8988T (cell line): ENCODE measurements at regions not wholly inside any gene's neighbourhood (a gene's known extent, or its start where the extent isn't known, plus 50 kb on each side); places are given as distances from the start of the nearest gene placed in this dataset.

Experiments
- DNase-seq: peaks from one replicate; pipeline ENCODE4 v3.0.0; 2011

DNA sequence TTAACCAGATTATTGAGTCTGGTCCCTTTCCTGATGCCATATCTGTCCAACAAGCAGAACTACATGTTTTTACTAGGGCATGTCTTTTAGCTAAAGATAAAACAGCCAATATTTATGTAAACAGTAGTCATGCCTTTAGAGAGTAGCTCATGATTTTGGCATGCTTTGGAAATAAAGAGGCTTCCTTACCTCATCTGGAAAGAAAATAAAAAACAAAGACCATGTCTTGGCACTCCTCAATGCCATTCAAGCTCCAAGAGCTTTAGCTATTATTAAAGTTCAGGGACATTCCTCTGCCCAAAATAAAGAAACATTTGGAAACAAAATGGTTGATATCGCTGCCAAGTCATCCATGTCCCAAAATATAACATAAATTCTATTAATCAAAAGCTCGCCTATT, 202.4 kb downstream of the URB2 start:
- no peak for DNase-seq

DNA sequence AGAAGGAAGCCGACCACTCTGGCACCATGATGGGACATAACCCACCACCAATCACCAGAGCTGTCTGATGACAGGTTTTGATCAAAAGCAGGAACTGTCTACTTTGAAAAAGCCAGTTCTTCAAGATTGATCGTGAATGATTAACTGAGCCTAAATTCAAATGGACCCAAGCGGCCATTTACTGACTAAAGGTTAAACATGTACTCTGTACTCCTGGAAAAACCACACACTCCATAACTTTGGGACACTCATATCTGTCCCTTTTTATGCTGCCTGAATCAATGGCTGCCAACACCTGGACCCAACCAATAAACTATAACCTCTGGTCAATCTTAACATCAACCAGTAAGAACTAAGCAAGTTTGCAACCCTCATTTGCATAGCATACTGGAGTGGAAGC, 206.6 kb downstream of the URB2 start:
- no peak for DNase-seq

DNA sequence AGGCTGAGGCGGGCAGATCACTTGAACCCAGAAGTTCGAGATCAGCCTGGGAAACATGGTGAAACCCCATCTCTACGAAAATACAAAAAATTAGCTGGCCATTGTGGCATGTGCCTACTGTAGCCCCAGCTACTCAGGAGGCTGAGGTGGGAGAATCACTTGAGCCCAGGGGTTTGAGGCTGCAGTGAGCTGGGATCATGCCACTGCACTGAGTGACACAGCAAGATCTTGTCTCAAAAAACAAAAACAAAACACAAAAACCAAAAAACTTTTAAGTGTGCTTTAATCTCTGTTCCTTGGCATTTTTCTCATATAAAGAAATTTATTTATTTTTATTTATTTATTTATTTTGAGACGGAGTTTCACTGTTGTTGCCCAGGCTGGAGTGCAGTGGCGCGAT, 208.2 kb downstream of the URB2 start:
- no peak for DNase-seq

DNA sequence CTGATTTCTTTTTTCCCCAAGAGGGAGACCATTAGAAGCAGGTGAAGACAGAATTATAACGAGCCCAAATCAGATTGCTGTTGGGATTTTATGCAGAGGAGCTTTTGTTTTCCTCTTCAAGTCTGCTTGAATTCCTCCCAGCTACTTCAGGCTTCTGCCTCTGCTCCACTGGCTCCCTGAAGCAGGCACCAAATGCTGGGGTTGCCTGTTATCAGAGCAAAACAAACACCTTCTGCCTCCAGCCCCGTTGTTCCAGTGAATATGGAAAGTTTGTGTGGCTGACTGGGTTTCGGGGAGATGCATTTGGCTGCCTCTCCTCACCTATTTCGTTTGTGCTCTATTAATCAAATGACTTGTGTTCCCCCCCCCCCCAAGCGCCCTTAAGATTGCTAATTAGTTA, 209.2 kb downstream of the URB2 start:
- DNase-seq, result no peak

DNA sequence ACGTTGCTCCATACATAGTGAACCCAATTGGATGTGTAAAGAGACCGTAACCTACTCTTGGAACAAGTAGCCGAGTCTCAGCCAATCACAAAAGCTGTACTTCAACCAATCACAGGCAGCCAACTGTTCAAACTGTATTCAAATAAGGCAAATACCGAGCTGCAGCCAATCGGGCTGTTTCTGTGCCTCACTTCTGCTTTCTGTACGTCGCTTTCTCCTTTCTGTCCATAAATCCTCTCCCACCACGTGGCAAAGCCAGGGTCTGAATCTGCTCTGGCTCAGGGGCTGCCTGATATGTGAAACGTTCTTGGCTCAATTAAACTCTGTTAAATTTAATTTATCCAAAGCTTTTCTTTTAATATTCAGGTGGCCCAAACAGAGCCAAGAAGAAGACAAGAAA, 210.3 kb downstream of the URB2 start:
- DNase-seq, result no peak

DNA sequence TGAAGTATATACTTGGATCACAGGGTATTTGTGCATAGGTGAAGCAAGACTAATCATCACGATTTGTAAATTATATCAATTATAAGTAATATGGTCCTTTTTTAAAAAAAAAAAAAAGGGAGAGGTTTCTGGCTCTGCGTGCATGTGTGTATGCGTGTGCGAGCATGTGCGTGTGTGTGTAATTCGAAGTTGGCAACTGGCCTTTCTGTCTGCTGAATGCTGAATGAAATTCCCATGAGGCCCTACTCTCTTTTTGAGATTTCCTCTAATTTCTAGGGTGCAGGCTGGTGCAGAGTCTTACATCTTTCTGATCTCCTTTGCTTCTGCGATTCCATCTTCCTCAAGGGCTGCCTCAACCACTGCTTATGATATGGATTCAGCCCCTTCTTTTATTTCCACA, 212.2 kb downstream of the URB2 start:
- DNase-seq, result no peak

DNA sequence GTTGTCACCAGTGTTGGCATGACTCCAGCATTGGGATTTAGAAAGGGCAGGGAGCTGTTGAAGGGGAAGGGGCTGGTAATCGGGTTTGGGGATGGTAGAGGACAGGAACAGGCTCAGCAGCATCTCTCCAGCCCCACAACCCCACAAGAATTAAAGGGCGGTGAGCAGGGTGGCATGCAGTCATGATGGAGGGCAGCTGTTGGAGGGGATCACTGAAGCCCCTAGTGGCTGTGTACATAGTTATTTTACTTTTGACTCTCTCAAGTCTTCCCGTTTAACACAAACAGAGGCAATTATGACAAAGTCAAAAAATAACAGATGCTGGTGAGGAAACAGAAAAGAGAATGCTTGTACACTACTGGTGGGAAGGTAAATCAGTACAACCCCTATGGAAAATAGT, 213.8 kb downstream of the URB2 start:
- no peak for DNase-seq

DNA sequence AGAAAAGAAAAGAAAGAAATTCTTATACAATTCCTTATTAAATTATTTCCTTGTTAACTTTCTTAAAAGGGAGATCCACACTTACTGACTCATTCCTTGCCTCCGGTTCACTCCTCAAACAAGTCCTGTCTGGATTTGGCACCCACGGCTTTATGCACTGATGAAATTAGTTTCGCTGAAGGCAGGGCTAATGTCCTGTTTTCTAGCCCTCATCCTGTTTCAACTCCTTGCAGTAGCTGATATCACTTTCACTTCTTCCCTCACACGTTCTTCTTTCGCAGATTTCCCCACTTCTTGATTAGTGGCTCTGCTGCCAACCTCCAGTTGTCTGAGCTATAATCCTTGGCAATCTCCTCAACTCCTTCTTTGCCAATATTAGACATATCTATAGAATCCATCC, 215.2 kb downstream of the URB2 start:
- DNase-seq, result no peak

DNA sequence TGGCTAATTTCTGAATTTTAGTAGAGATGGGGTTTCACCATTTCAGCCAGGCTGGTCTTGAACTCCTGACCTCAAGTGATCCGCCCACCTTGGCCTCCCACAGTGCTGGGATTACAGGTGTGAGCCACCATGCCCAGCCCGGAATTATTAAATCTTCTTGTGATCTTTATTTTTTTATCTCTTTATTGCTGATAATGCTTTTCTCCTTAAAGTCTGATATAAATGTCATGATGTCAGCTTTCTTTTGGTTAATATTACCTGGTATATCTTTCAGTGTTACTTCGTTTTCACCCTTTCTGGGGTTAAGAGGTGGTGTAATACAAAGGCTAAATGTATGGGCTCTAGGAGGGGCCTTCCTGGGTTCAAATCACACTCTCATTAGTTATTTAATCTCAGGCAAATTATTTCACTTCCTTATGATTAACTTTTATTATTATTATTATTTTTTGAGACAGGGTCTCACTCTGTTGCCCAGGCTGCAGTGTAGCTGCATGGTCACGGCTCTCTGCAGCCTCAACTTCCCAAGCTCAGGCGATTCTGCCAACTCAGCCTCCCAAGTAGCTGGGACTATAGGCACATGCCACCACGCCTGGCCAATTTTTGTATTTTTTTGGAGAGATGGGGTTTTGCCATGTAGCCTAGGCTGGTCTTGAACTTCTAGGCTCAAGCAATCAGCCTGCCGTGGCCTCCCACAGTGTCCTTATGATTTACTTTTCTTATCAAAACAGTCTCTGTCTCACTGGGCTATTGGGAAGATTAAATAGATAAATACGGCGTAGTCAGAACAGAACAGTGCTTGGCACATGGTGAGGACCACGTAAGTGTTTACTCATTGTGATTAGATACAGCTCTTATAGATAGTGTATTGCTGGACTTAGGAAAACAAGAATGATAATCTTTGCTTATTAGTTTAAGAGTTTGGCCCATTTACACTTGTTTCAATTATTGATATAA, 216.5 kb downstream of the URB2 start:
- DNase-seq, result no peak

DNA sequence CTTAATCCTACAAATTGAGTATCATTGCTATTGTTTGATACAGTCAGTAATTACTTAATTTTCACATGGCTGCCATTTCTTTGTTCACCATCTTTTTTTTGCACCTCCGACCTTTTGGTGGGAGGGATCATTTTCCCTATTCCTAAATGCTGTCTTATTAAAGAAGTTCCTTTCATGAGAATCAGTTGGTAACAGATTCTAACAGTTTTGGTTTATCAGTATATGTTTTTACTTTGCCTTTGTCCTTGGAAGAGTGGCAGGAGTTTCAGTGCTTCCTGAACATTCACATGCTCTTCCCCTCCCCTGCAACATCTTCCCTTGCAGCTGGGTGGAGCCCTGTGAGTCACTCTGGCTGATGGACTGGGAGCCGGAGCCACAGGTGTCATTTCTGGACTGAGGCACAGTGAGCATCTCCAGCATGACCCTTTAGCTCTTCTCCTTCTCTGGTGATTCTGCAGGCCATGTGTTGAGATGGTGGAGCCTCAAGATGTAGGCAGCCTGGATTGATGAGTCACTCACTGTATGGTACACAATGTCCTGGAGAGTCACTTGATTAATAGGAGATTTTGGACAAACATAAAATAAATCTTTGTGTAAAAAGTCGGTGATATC, 217.7 kb downstream of the URB2 start:
- no peak for DNase-seq

DNA sequence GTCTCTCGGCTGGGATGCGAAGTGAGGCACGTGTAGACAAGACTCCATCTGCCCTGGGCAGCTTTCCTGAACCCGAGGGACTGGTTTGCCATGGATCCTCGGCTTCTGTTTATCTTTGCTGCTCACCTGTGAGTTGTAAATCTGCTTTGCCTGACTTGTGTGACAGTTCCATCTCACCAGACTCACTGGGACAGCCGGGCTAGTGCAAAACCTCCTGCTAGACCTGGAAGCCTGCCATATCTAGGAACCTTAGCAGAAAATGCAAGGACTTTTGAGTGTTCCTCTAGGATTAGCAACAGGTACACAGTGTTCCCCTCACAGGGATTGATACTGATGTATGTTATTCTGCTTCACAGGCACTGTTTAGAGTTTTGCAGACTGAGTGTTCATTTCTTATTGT, 218.6 kb downstream of the URB2 start:
- no peak for DNase-seq

DNA sequence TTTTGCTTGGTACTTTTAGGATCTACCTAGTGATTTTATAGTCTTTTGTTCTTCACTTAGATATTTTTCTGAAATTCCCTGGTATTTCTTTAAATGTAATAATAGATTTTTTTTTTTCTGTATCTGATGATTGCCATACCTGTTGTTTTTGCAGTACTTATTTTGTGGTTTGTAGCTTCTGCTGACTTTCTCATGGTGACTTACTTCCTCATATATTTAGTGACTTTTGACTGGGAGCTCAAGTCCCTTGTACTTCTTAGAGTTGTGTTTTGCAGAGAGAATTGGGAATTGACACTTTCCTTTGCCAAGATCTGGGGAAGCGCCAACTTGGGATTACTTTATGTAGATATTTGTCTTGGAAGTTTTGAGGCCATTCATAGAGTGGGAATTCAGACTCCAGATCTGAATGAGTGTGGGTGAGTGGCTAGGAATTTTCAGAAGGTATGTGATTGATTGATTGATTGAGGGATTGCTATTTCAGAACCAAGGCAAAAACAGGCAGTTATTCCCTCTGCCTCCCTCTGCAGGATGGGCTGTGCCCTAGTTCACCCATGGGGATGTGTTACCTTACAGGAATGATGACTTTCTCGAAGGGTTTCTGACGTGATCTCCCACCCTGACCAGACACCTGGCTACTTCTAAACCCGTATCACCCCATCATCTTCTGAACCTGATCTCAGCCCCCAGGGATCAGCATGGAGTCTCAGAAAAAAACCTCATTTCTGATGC, 219.5 kb downstream of the URB2 start:
- DNase-seq, result no peak

DNA sequence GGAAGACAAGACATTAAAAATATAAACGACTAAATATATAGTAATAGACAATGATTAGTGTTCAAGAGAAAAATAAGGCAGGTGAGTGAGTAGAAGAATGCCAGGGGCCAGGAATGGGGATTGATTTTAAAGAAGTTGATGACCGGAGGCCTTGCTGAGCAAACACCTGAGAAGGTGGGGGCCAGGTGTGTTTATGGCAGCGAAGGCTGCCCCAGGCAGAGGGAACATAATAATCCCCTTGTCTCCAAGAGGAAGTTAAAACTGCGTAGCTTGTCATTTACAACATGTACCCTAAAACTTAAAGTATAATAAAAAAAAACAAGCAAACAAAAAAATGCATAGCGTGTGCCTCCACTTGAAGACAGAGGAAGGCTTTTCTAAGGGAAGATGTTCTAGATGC, 220.3 kb downstream of the URB2 start:
- no peak for DNase-seq

DNA sequence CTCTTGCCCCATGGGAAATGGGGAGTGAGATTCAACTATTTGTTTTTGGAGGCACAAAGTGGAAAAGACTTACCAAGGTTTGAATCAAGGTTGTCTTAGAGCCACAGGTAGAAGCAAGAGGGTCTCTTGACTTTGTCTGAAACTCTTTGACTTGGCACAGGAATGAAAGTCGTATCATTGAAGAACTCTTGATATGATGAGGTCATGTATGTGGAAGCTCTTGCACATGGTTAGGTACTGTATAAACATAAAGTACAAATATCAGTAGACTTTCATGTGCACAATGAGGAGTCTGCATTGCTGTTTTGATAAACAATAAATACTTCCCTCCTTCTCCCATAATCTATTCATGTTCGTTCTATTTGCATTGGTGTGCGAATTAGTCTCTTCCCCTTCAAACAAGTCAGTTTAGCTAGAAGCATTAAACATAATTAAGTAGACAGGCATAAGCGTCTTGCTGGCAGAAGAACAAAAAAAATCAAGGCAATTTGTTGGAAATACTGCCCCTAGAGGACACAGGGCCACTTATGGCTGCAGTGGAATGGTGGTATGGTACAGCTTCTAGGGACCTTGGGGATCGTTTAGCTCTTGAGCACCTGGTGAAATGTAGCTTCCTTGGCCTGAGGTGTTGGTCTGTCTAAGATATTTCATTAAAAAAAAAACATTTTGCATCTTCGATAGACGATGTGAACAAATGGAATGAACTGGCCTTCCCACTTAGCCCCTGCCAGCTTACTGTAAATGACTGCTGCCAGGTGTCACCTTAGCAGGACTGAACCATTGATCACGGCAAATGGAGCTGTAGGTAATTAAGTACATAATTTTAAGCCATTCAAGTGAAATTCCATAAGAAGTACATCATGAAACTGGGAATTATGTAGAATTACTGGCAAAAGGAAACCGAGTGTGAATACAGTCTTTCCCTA, 218.0 kb upstream of the GALNT2 start:
- DNase-seq, result no peak

DNA sequence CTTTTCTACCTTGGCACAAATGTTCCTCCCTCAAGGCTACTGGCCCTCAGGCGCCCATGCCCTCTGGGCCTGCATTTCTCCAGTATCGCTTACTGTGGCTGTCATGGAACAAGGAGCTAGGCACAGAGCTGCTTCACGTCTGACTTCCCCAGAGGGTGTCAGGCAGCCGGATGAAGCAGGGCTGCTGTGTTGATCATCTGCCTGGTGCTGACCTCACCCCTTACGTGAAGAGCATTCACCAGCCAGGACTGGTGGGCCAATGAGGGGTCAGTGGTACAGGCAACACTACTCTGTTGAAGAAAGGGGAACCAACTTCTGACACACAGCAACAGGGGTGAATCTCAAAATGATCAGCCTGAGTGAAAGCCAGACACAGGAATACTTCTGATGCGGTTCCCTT, 215.5 kb upstream of the GALNT2 start:
- DNase-seq, result no peak

DNA sequence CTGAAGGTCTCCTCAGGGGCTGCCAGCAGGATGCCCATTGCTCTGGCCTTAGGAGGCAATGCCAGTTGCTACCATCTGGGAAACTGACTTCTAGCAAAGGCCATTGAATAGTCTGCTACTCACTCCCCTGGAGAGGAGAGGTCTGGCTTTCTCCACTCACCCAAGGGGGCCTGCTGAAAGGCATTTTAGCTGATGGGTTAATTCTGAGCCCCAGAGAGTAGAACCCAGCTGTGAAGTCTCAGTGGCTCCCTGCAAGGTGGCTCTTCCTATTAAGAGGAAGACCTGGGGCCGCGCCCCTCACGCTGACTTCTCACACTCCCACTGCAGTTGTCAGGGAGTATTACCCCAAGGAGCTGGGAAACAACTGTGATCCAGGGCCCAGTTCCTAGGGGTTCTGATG, 213.3 kb upstream of the GALNT2 start:
- no peak for DNase-seq

DNA sequence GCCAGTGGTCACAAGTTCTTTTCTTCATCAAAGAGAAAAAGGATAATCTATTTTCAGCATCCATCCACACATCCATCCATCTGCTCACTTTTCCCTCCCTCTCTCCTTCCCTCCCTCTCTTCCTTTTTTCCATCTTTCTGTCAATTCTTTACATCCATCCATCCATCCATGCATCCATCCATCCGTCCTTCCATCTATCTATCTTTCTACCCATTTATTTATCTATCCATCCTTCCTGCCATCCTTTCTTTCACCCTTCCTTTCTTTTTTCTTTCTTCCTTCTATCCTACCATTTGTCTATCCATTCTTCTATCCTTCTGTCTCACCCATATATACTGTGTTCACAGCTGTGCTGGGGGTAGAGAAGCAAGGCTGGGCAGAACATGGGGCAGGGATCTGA, 212.4 kb upstream of the GALNT2 start:
- DNase-seq, result no peak

DNA sequence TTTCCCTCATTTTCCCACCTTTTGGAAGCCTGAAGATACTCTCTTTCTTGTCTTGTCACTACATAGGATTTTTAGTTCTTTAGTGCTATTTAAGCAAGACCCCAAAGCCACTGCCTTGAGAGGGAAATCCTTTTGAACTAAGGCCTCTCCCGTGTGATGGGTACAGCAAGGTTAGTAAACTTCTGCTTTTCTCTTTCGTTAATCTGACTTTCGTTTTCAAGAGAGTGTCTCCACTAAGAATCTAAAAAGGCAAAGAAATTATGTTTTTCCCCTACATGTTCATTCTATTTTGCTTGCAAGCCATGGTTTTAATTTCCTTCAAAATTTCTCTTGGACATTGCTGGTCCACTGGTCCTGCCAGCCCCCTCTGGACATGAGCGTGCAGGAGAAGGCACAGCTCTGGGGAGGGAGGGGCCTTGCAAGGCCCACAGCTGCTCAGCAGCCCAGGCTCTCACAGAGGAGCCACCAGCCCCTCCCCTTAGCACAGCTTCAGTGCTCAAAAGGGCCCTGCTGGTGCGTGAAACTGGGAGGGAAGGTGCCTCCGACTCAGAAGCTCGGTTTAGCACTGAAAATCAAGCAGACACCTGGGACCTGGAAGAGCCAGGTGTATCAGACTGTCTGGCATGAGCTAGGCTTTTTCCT, 210.9 kb upstream of the GALNT2 start:
- no peak for DNase-seq

DNA sequence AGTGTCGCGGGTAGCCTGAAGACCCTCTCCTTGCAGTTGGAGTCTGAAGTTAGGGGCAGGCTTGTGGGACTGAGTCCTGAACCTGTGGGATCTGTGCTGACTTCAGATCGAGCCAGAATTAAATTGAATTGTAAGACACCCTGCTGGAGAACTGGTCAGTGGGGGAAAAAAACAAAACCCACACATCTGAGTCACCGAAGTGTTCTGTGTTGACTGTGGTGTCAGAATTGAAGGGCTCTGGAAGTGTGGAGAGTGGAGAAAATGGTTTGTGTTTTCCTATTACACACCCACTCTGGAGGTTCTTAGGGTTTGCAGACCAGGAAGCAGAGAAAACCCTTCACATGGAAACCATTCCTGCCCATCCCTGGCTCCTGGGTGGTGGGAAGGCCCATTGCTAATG, 209.5 kb upstream of the GALNT2 start:
- DNase-seq, result no peak

DNA sequence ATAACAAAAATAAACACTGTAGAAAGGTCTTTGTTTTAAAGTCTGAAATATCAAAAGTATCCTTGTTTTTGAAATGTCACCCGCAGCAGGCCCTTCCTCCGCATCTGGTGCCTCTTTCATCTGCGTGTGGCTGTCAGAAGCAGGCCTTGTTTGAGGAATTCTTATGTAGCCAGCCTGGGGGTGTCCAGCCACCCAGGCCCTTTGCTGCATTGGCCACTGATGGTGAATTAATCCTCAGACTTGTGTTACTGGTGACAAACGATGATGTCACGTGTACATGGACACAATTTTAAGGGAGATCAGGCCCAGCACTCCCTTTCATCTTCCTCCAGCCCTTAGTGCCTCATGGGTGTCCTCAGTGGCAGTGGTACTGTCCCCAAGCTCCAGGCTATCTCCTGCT, 208.0 kb upstream of the GALNT2 start:
- DNase-seq, result no peak

DNA sequence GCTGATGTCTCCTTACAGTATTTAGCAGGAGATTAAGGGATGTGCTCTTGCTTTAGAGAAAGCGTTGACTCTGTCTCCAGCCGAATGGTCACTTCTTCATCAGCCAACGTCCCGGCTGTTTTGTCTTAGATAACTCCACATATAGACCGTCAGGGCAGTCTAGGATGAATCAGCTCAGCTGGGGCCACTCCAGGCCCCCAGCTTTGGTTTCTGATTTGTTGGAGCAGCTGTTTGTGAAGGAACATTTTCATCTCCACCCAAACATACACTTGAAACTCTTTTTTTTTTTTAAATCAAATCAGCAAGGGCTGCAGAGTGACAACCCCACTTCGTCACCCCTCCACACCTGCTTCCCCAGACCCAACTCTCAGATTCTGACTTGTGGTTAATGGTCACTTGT, 206.1 kb upstream of the GALNT2 start:
- DNase-seq, result no peak

DNA sequence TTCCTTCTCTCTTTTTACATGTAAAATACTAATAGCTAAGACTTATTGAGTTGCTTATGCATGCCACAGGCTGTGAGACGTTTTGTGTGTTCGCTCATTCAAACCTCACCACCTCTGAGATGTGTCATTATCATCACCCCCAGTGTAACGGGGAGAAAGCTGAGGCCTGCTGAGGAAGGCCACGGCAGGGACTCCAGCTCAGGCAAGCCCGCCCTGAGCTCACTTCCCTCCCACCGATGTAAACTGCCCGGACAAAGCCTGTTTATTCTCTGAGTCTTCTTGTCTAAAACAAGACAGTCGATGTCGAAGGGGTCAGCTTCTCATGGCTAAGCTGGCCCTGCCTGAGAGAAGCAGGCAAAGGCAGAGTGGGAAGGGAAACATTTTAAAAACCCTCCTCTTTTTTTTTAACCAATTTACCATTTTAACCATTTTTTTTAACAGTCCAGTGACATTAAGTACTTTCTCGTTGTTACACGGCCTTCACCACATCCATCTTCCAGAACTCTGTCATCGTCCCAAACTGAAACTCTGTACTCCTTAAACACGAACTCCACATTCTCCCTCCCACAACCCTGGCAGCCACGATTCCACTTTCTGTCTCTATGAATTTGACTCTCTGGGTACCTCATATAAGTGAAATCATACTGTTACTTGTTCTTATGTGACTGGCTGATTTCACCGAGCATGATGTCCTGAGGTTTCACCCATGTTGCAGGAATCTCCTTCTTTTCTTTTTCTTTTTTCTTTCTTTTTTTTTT, 204.8 kb upstream of the GALNT2 start:
- DNase-seq, result no peak
